Breast epithelium (tissue), 4 donors: ENCODE measurements at regions not wholly inside any gene's neighbourhood (a gene's known extent, or its start where the extent isn't known, plus 50 kb on each side); places are given as distances from the start of the nearest gene placed in this dataset.

ENCODE experiments used
- DNase-seq, 2 donors: peaks; one replicate each; pipeline ENCODE4 v3.0.0-alpha.2; 2019; ENCODE audit warnings: low spot score in 2 of 2
- H3K27ac ChIP-seq, 2 donors: fragments of 200-600 bp; sonication (generic) in 1 of 2; one replicate each; pipeline ENCODE4 v1.5.1; 2016 to 2019; ENCODE audit warnings: mild to moderate bottlenecking in 1 of 2
- H3K27me3 ChIP-seq, 2 donors: fragments of 200-600 bp; sonication (generic) in 1 of 2; one replicate each; pipeline versions ENCODE4 v1.5.1 to v1.6.0; 2017 to 2019; ENCODE audit warnings: control low read depth in 1 of 2, mild to moderate bottlenecking in 1 of 2
- H3K36me3 ChIP-seq: fragments of 200-600 bp; one replicate; pipeline ENCODE4 v1.5.1; 2019
- H3K4me1 ChIP-seq, 2 donors: fragments of 200-600 bp; sonication (generic); one replicate each; pipeline ENCODE4 v1.5.1; 2016 to 2019; ENCODE audit warnings: control low read depth in 1 of 2
- H3K4me3 ChIP-seq, 3 donors: fragments of 200-600 bp; sonication (generic); 1 replicate in 2 of 3; 2 replicates in 1 of 3; pipeline ENCODE4 v1.5.1; 2016 to 2019; ENCODE audit warnings: mild to moderate bottlenecking in 3 of 3, moderate library complexity in 2 of 3
- H3K9me3 ChIP-seq, 2 donors: fragments of 200-600 bp; sonication (generic) in 1 of 2; one replicate each; pipeline ENCODE4 v1.5.1; 2016 to 2019; ENCODE audit warnings: control low read depth in 1 of 2
- CTCF ChIP-seq, 3 donors: fragments of 450-650 bp; IDR thresholded peaks; one replicate each; pipeline ENCODE4 v1.5.1; 2016 to 2017; ENCODE audit warnings: antibody characterized with exemption in 3 of 3, mild to moderate bottlenecking in 3 of 3, moderate library complexity in 3 of 3
- POLR2A ChIP-seq: fragments of 450-650 bp; IDR thresholded peaks from one replicate; pipeline ENCODE4 v1.6.1; 2016; ENCODE audit warnings: antibody characterized with exemption, mild to moderate bottlenecking, moderate library complexity
- POLR2AphosphoS5 ChIP-seq, 3 donors: sonication (generic); formaldehyde crosslinking; IDR thresholded peaks; one replicate each; pipeline ENCODE4 v1.6.1; 2017; ENCODE audit warnings: antibody characterized with exemption in 3 of 3
- intact Hi-C: fragments of 100-400 bp; cut with DNase I; formaldehyde crosslinking; loops from one replicate; pipeline ENCODE4 v1.15.1; 2023; ENCODE audit warnings: low total_unique reads

- DNase-seq = no peak
- Histone ChIP-seq H3K4me1 (no peaks in the 10 kb centered on the region), H3K9me3 (no peaks in the 10 kb centered on the region), H3K27ac (no peak overlapping the region), H3K4me3 (no peak overlapping the region), H3K36me3 (no peaks in the 10 kb centered on the region), H3K27me3 (no peaks in the 10 kb centered on the region)
- intact Hi-C loops = no loop called here
- no peak for TF ChIP-seq POLR2AphosphoS5 (IDR thresholded peaks at IDR 0.05)
- no peak for TF ChIP-seq POLR2A
- TF ChIP-seq CTCF (IDR thresholded peaks at IDR 0.05) = no peak
Measured at GRCh38 chr18:74005320-74006109, 142.1 kb downstream of the FBXO15 start.

GRCh38 chr18:73992242-73993022, 155.2 kb downstream of the FBXO15 start:
- Histone ChIP-seq H3K4me1 (no peaks in the 10 kb centered on the region), H3K36me3 (no peaks in the 10 kb centered on the region), H3K27me3 (no peaks in the 10 kb centered on the region), H3K9me3 (peaks cover 0 to 3% of the 10 kb centered on the region in 2 donors), H3K4me3 (no peak overlapping the region), H3K27ac (no peak overlapping the region)
- TF ChIP-seq POLR2AphosphoS5 (IDR thresholded peaks at IDR 0.05) (no peak), POLR2A (no peak), CTCF (IDR thresholded peaks at IDR 0.05) (no peak)
- DNase-seq = no peak
- intact Hi-C loops = no loop called here

GRCh38 chr18:73991570-73991969, 156.1 kb downstream of the FBXO15 start:
- TF ChIP-seq POLR2A (no peak), CTCF (IDR thresholded peaks at IDR 0.05) (no peak), POLR2AphosphoS5 (IDR thresholded peaks at IDR 0.05) (no peak)
- Histone ChIP-seq H3K4me3 (no peak overlapping the region), H3K9me3 (no peaks in the 10 kb centered on the region), H3K27me3 (no peaks in the 10 kb centered on the region), H3K4me1 (no peaks in the 10 kb centered on the region), H3K27ac (no peak overlapping the region), H3K36me3 (no peaks in the 10 kb centered on the region)
- intact Hi-C loops = no loop called here
- DNase-seq = no peak

GRCh38 chr18:73990258-73990657, 157.4 kb downstream of the FBXO15 start:
- H3K27me3 ChIP-seq = no peaks in the 10 kb centered on the region
- H3K27ac ChIP-seq = no peak overlapping the region
- intact Hi-C loops = no loop called here
- H3K9me3 ChIP-seq = no peaks in the 10 kb centered on the region
- no peak for DNase-seq
- no peaks in the 10 kb centered on the region for H3K4me1 ChIP-seq
- no peaks in the 10 kb centered on the region for H3K36me3 ChIP-seq
- no peak overlapping the region for H3K4me3 ChIP-seq
- TF ChIP-seq POLR2A (no peak), CTCF (IDR thresholded peaks at IDR 0.05) (no peak), POLR2AphosphoS5 (IDR thresholded peaks at IDR 0.05) (no peak)
